ENCODE measurements at regions not wholly inside any gene's neighbourhood (a gene's known extent, or its start where the extent isn't known, plus 50 kb on each side); places are given as distances from the start of the nearest gene placed in this dataset.

- intact Hi-C loops (cut with micrococcal nuclease): no loop called here
Measured at GRCh38 chr4:167469436-167469835, 235.1 kb upstream of the SPOCK3 start.

DNA sequence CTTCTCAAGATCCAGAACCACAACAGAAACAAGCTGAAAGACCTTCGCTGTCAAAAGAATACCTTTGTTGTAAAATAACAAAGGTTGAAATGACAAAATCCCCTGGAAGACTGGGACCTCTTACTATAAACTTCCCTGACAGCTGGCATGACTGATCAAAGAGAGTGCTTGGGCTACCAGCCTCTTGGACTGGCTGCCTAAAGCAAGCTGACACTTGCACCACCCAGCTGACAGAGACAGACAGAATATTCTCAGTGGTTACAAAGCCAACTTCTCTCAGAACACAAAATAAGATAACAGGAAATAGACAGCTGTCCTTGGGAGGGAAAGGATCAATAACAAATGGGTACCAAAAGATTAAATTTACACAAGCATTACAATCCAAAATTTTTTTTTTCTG lies 241.7 kb upstream of the SPOCK3 start:
- Histone ChIP-seq H3K27ac (replicated peaks) (no peak overlapping the region), H3K9me3 (replicated peaks) (no peaks in the 10 kb centered on the region), H3K36me3 (no peaks in the 10 kb centered on the region), H3K4me1 (no peaks in the 10 kb centered on the region), H3K27me3 (ENCODE audit: low read depth) (no peaks in the 10 kb centered on the region), H3K4me3 (no peak overlapping the region)
- no peak for TF ChIP-seq CTCF (IDR thresholded peaks at IDR 0.05; ENCODE audit: borderline replicate concordance)
- intact Hi-C loops (cut with micrococcal nuclease): no loop called here
- DNase-seq: no peak

More at GRCh38 chr4:167469436-167469835, 235.1 kb upstream of the SPOCK3 start:
- no peaks in the 10 kb centered on the region for H3K36me3 ChIP-seq
- no peaks in the 10 kb centered on the region for H3K27me3 ChIP-seq (ENCODE audit: low read depth)
- no peak overlapping the region for H3K4me3 ChIP-seq
- no peak for TF ChIP-seq CTCF (IDR thresholded peaks at IDR 0.05; ENCODE audit: borderline replicate concordance)
- no peaks in the 10 kb centered on the region for H3K4me1 ChIP-seq
- no peaks in the 10 kb centered on the region for H3K9me3 ChIP-seq (replicated peaks)
- H3K27ac ChIP-seq (replicated peaks): no peak overlapping the region
- no peak for DNase-seq

DNA sequence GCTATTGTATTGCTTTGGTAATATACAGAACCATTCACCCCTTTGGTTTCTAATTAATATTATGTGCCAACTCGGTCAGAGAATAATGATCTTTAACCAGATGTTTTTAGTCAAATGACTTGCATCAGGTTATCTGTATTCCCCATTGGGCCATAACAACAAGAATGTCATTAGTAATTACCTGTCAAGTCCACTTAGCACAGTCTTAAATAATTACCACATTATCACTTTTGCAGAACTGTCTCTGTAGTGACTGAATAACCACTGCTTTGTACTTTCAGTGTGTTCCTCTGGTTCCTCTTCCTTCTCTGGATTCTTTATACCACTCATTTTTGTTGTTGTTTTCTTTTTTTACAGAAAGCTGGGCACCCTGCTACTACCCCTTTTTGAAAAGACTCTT lies 257.7 kb upstream of the SPOCK3 start:
- no peak for DNase-seq
- no peak overlapping the region for H3K27ac ChIP-seq (replicated peaks)
- intact Hi-C loops (cut with micrococcal nuclease): no loop called here
- no peaks in the 10 kb centered on the region for H3K27me3 ChIP-seq (ENCODE audit: low read depth)
- no peaks in the 10 kb centered on the region for H3K4me1 ChIP-seq
- TF ChIP-seq CTCF (IDR thresholded peaks at IDR 0.05; ENCODE audit: borderline replicate concordance): no peak
- no peak overlapping the region for H3K4me3 ChIP-seq
- peaks cover 39% of the 10 kb centered on the region for H3K9me3 ChIP-seq (replicated peaks)
- no peaks in the 10 kb centered on the region for H3K36me3 ChIP-seq

DNA sequence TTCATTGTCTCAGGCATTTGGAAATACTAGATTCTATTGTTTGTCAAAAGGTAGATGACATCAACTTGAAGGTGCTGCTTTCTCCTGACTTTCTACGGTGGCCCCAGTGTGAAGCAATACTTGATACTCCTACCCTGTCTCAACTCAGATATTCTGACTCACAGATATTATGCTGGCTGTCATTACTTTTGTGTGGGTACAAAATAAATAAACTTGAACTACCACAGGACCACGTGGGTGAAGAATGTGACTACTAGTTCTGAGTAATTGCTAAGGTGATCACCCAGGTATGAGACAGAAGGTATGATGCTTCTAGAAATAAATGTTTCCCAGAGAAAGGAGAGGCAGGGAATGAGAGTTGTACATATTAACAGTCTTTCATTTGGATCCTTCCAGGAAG lies 275.3 kb upstream of the SPOCK3 start:
- intact Hi-C loops (cut with micrococcal nuclease): no loop called here
- peaks cover 8% of the 10 kb centered on the region for H3K9me3 ChIP-seq (replicated peaks)
- DNase-seq: no peak
- H3K27me3 ChIP-seq (ENCODE audit: low read depth): no peaks in the 10 kb centered on the region
- no peak overlapping the region for H3K4me3 ChIP-seq
- no peak overlapping the region for H3K27ac ChIP-seq (replicated peaks)
- no peaks in the 10 kb centered on the region for H3K36me3 ChIP-seq
- no peaks in the 10 kb centered on the region for H3K4me1 ChIP-seq
- no peak for TF ChIP-seq CTCF (IDR thresholded peaks at IDR 0.05; ENCODE audit: borderline replicate concordance)

DNA sequence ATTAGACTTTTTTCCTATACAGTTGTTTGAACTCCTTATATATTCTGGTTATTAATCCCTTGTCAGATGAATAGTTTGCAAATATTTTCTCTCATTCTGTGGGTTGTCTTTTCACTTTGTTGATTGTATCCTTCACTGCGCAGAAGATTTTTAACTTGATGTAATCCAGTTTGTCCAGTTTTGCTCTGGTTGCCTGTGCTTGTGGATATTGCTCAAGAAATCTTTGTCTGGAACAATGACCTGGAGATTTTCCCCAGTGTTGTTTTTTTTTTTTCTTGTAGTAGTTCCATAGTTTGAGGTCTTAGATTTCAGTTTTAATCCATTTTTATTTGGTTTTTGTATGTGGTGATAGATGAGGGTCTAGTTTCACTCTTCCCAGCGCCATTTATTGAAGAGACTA lies 289.8 kb upstream of the SPOCK3 start:
- Histone ChIP-seq H3K4me1 (no peaks in the 10 kb centered on the region), H3K36me3 (no peaks in the 10 kb centered on the region), H3K27ac (replicated peaks) (no peak overlapping the region), H3K4me3 (no peak overlapping the region), H3K27me3 (ENCODE audit: low read depth) (no peaks in the 10 kb centered on the region), H3K9me3 (replicated peaks) (peaks cover 5% of the 10 kb centered on the region)
- intact Hi-C loops (cut with micrococcal nuclease): no loop called here
- no peak for DNase-seq
- no peak for TF ChIP-seq CTCF (IDR thresholded peaks at IDR 0.05; ENCODE audit: borderline replicate concordance)

- Histone ChIP-seq H3K9me3 (replicated peaks) (peaks cover 34% of the 10 kb centered on the region), H3K27ac (replicated peaks) (no peak overlapping the region), H3K4me1 (no peaks in the 10 kb centered on the region), H3K27me3 (ENCODE audit: low read depth) (no peaks in the 10 kb centered on the region), H3K36me3 (no peaks in the 10 kb centered on the region), H3K4me3 (no peak overlapping the region)
- intact Hi-C loops (cut with micrococcal nuclease): no loop called here
- TF ChIP-seq CTCF (IDR thresholded peaks at IDR 0.05; ENCODE audit: borderline replicate concordance): no peak
- DNase-seq: no peak
Measured at GRCh38 chr4:167537761-167538160, 303.5 kb upstream of the SPOCK3 start.
